ENCODE measurements at regions not wholly inside any gene's neighbourhood (a gene's known extent, or its start where the extent isn't known, plus 50 kb on each side); places are given as distances from the start of the nearest gene placed in this dataset.

- no peaks in the 10 kb centered on the region for H4K20me1 ChIP-seq (ENCODE audit: insufficient read depth, low read length)
- no peaks in the 10 kb centered on the region for H3K79me2 ChIP-seq (ENCODE audit: insufficient read depth, low read length)
- H3K27ac ChIP-seq (ENCODE audit: low read depth in 1 of 2, low read length in 2 of 2) = no peak overlapping the region
- H3K36me3 Mint-ChIP-seq = no peaks in the 10 kb centered on the region
- intact Hi-C loops (cut with micrococcal nuclease) = no loop called here
- peaks cover 0 to 4% (median 1%) of the 10 kb centered on the region in 7 donors for H3K9me3 Mint-ChIP-seq
- no peaks in the 10 kb centered on the region for H3K27me3 ChIP-seq (ENCODE audit: control insufficient read depth in 2 of 2, insufficient read depth in 2 of 2, low read length in 2 of 2)
- H3K4me3 Mint-ChIP-seq = no peak overlapping the region
- DNase-seq = no peak
- no peak overlapping the region for H2AFZ ChIP-seq (ENCODE audit: insufficient read depth, low read depth, low read length, poor library complexity, severe bottlenecking)
- H3K36me3 ChIP-seq (replicated peaks in 1 of 2; ENCODE audit: control insufficient read depth in 1 of 2, insufficient read depth in 2 of 2, low read length in 2 of 2) = no peaks in the 10 kb centered on the region
- 100% methylated on average over 1 of the region's 1 CpG for WGBS (ENCODE audit: insufficient coverage)
- no peak overlapping the region for H3K27ac Mint-ChIP-seq
- H3K27me3 Mint-ChIP-seq (ENCODE audit: low read depth in 3 of 3) = peaks cover 0 to 5% (median 4%) of the 10 kb centered on the region in 3 donors
- no peaks in the 10 kb centered on the region for H3K9me3 ChIP-seq (replicated peaks in 1 of 2; ENCODE audit: control insufficient read depth in 1 of 2, insufficient read depth in 1 of 2, low read length in 2 of 2)
- no peak overlapping the region for H3K4me3 ChIP-seq (replicated peaks in 1 of 3; ENCODE audit: low read depth in 2 of 3, low read length in 3 of 3)
- H3K4me1 ChIP-seq (ENCODE audit: control insufficient read depth in 1 of 2, insufficient read depth in 2 of 2, low read length in 2 of 2) = peaks cover 17 to 28% of the 10 kb centered on the region in 2 donors
- no peak overlapping the region for H3K9ac ChIP-seq (ENCODE audit: insufficient read depth, low read length, poor library complexity, severe bottlenecking)
- H3K4me2 ChIP-seq (replicated peaks; ENCODE audit: extremely low read depth, low read length, poor library complexity, severe bottlenecking) = no peak overlapping the region
- TF ChIP-seq CTCF (IDR thresholded peaks at IDR 0.05) = no peak
- H3K4me1 Mint-ChIP-seq = peaks cover 17% of the 10 kb centered on the region
These were observed 97.2 kb upstream of the PKDCC start for GRCh38 chr2:41950666-41950960.

GRCh38 chr2:41954304-41955291, 93.2 kb upstream of the PKDCC start:
- Mint-ChIP-seq H3K4me1 (peaks cover 18% of the 10 kb centered on the region), H3K4me3 (no peak overlapping the region), H3K9me3 (no peaks in the 10 kb centered on the region), H3K27ac (peak overlapping the region in 3 of 7 donors; percentile 55 to 72 (median 67)), H3K36me3 (no peaks in the 10 kb centered on the region), H3K27me3 (ENCODE audit: low read depth in 3 of 3) (peaks cover 0 to 5% (median 4%) of the 10 kb centered on the region in 3 donors)
- Histone ChIP-seq H3K4me1 (ENCODE audit: control insufficient read depth in 1 of 2, insufficient read depth in 2 of 2, low read length in 2 of 2) (peaks cover 17 to 28% of the 10 kb centered on the region in 2 donors), H2AFZ (ENCODE audit: insufficient read depth, low read depth, low read length, poor library complexity, severe bottlenecking) (no peak overlapping the region), H4K20me1 (ENCODE audit: insufficient read depth, low read length) (no peaks in the 10 kb centered on the region), H3K27ac (ENCODE audit: low read depth in 1 of 2, low read length in 2 of 2) (no peak overlapping the region), H3K36me3 (replicated peaks in 1 of 2; ENCODE audit: control insufficient read depth in 1 of 2, insufficient read depth in 2 of 2, low read length in 2 of 2) (no peaks in the 10 kb centered on the region), H3K4me2 (replicated peaks; ENCODE audit: extremely low read depth, low read length, poor library complexity, severe bottlenecking) (no peak overlapping the region), H3K9me3 (replicated peaks in 1 of 2; ENCODE audit: control insufficient read depth in 1 of 2, insufficient read depth in 1 of 2, low read length in 2 of 2) (no peaks in the 10 kb centered on the region), H3K27me3 (ENCODE audit: control insufficient read depth in 2 of 2, insufficient read depth in 2 of 2, low read length in 2 of 2) (peaks cover 0 to 2% of the 10 kb centered on the region in 2 donors), H3K4me3 (replicated peaks in 1 of 3; ENCODE audit: low read depth in 2 of 3, low read length in 3 of 3) (no peak overlapping the region), H3K79me2 (ENCODE audit: insufficient read depth, low read length) (no peaks in the 10 kb centered on the region), H3K9ac (ENCODE audit: insufficient read depth, low read length, poor library complexity, severe bottlenecking) (no peak overlapping the region)
- WGBS (ENCODE audit: insufficient coverage) = 88% methylated on average over 13 of the region's 16 CpGs
- no peak for TF ChIP-seq CTCF (IDR thresholded peaks at IDR 0.05)
- intact Hi-C loops (cut with micrococcal nuclease) = no loop called here
- DNase-seq = no peak
